SK-N-SH (cell line): ENCODE measurements at regions not wholly inside any gene's neighbourhood (a gene's known extent, or its start where the extent isn't known, plus 50 kb on each side); places are given as distances from the start of the nearest gene placed in this dataset.

Experiments
- CTCF ChIA-PET: fragments of 300-600, 350-600 bp; formaldehyde crosslinking; extraction: SDS; loops from one replicate; lab custom pipeline; 2021; lab: Yijun Ruan, JAX
- POLR2A ChIA-PET: fragments of 350-600 bp; sonication (Branson Sonifier 250); formaldehyde crosslinking; extraction: SDS; loops from one replicate; lab custom pipeline; 2020; ENCODE audit warnings: antibody characterized with exemption, inconsistent platforms; lab: Yijun Ruan, JAX
- DNase-seq: peaks from one replicate; pipeline ENCODE4 v3.0.0; 2012
- H2AFZ ChIP-seq: fragments of 200-600 bp; sonication (generic); 2 replicates; pipeline ENCODE4 v1.8.1; 2016; ENCODE audit warnings: antibody characterized with exemption, mild to moderate bottlenecking, low read depth
- H3F3A ChIP-seq: fragments of 200-600 bp; sonication (generic); replicated peaks from 2 replicates; pipeline ENCODE3; 2016; ENCODE audit warnings: antibody characterized with exemption, mild to moderate bottlenecking; ENCODE audit not compliant: insufficient read depth
- H3K27ac ChIP-seq, 2 experiments: fragments of 200-500 bp in 1 of 2; fragments of 200-600 bp in 1 of 2; sonication (Bioruptor generic) in 1 of 2; sonication (generic), shearing (Covaris generic) in 1 of 2; 2 replicates each; pipeline versions ENCODE4 v1.5.1 to v1.6.1; 2014 to 2016; ENCODE audit warnings: low read depth in 2 of 2, inconsistent platforms in 1 of 2, low read length in 1 of 2, mild to moderate bottlenecking in 1 of 2, mixed read lengths in 1 of 2
- H3K27me3 ChIP-seq: fragments of 200-600 bp; sonication (generic), shearing (Covaris generic); 2 replicates; pipeline ENCODE4 v1.6.1; 2016; ENCODE audit warnings: mixed run types; ENCODE audit not compliant: insufficient read depth
- H3K36me3 ChIP-seq, 2 experiments: fragments of 200-500 bp in 1 of 2; fragments of 200-600 bp in 1 of 2; sonication (Bioruptor generic) in 1 of 2; sonication (generic) in 1 of 2; replicated peaks in 1 of 2; 2 replicates each; pipeline versions ENCODE3 to v1.5.1; 2014 to 2016; ENCODE audit warnings: low read length in 1 of 2, mild to moderate bottlenecking in 1 of 2; ENCODE audit not compliant: insufficient read depth in 2 of 2, control insufficient read depth in 1 of 2
- H3K4me1 ChIP-seq, 2 experiments: fragments of 200-500 bp in 1 of 2; fragments of 200-600 bp in 1 of 2; sonication (Bioruptor generic) in 1 of 2; sonication (generic), shearing (Covaris generic) in 1 of 2; 2 replicates each; pipeline versions ENCODE4 v1.5.1 to v1.6.1; 2014 to 2016; ENCODE audit warnings: low read depth in 1 of 2, low read length in 1 of 2, mixed run types in 1 of 2; ENCODE audit not compliant: insufficient read depth in 2 of 2, control insufficient read depth in 1 of 2
- H3K4me2 ChIP-seq: fragments of 200-600 bp; sonication (generic), shearing (Covaris generic); 2 replicates; pipeline ENCODE4 v1.6.1; 2017; ENCODE audit warnings: mixed run types
- H3K4me3 ChIP-seq, 2 experiments: fragments of 200-500 bp in 1 of 2; fragments of 200-600 bp in 1 of 2; sonication (Bioruptor generic) in 1 of 2; sonication (generic), shearing (Covaris generic) in 1 of 2; 2 replicates each; pipeline versions ENCODE4 v1.5.1 to v1.8.1; 2014 to 2016; ENCODE audit warnings: low read depth in 2 of 2, inconsistent platforms in 1 of 2, low read length in 1 of 2, mild to moderate bottlenecking in 1 of 2, mixed read lengths in 1 of 2, moderate library complexity in 1 of 2
- H3K79me2 ChIP-seq: fragments of 200-600 bp; sonication (generic); 2 replicates; pipeline ENCODE4 v1.8.1; 2017; ENCODE audit warnings: mild to moderate bottlenecking; ENCODE audit not compliant: insufficient read depth
- H3K9ac ChIP-seq: fragments of 200-600 bp; sonication (generic); 2 replicates; pipeline ENCODE4 v1.6.1; 2017; ENCODE audit warnings: mixed run types
- H3K9me2 ChIP-seq: fragments of 200-600 bp; sonication (generic); 2 replicates; pipeline ENCODE4 v1.6.1; 2017; ENCODE audit warnings: mixed run types
- H3K9me3 ChIP-seq: fragments of 200-600 bp; sonication (generic); 2 replicates; pipeline ENCODE4 v1.6.1; 2017; ENCODE audit warnings: mixed run types, mild to moderate bottlenecking, moderate library complexity
- H4K20me1 ChIP-seq: fragments of 200-600 bp; sonication (generic); 2 replicates; pipeline ENCODE4 v1.6.1; 2017; ENCODE audit warnings: mild to moderate bottlenecking, mixed run types; ENCODE audit not compliant: insufficient read depth
- CHD2 ChIP-seq: fragments of 150-350 bp; IDR thresholded peaks from 2 replicates; pipeline ENCODE4 v1.6.1; 2018; ENCODE audit warnings: low read length; ENCODE audit not compliant: partially characterized antibody
- EP300 ChIP-seq, 2 experiments: IDR thresholded peaks; 2 replicates each; pipeline versions ENCODE4 v1.4.0 to v1.6.1; 2012; ENCODE audit warnings: borderline replicate concordance in 1 of 2, low read depth in 1 of 2, low read length in 1 of 2
- FOXJ3 ChIP-seq: sonication (generic); formaldehyde crosslinking; IDR thresholded peaks from 2 replicates; pipeline ENCODE4 v1.5.1; 2020; ENCODE audit warnings: mild to moderate bottlenecking, missing genetic modification reagents
- FOXM1 ChIP-seq: IDR thresholded peaks from 2 replicates; pipeline ENCODE4 v1.4.0; 2012; ENCODE audit warnings: low read depth, mild to moderate bottlenecking
- GABPA ChIP-seq: IDR thresholded peaks from 2 replicates; pipeline ENCODE4 v1.4.0; 2012; ENCODE audit warnings: low read depth, mild to moderate bottlenecking
- GATA2 ChIP-seq: sonication (generic); formaldehyde crosslinking; IDR thresholded peaks from 2 replicates; pipeline ENCODE4 v1.5.0; 2020; ENCODE audit warnings: mild to moderate bottlenecking, missing genetic modification reagents
- MEF2A ChIP-seq: IDR thresholded peaks from 2 replicates; pipeline ENCODE4 v1.4.0; 2012; ENCODE audit warnings: low read depth, borderline replicate concordance
- MXI1 ChIP-seq: IDR thresholded peaks from 2 replicates; pipeline ENCODE4 v1.6.1; 2012; ENCODE audit warnings: mild to moderate bottlenecking, low read depth, low read length, improper control_type of control experiment
- NFIC ChIP-seq: IDR thresholded peaks from 2 replicates; pipeline ENCODE4 v1.4.0; 2012; ENCODE audit warnings: borderline replicate concordance
- NRF1 ChIP-seq: IDR thresholded peaks from 2 replicates; pipeline ENCODE4 v1.6.1; 2012; ENCODE audit warnings: low read depth, mild to moderate bottlenecking, low read length
- PBX3 ChIP-seq: IDR thresholded peaks from 2 replicates; pipeline ENCODE4; 2012
- POLR2AphosphoS5 ChIP-seq: IDR thresholded peaks from 2 replicates; pipeline ENCODE4 v1.6.1; 2012; ENCODE audit warnings: low read depth, low read length
- RFX5 ChIP-seq: IDR thresholded peaks from 2 replicates; pipeline ENCODE4 v1.6.1; 2012; ENCODE audit warnings: mild to moderate bottlenecking, improper control_type of control experiment, low read length
- RXRA ChIP-seq: IDR thresholded peaks from 2 replicates; pipeline ENCODE4 v1.4.0; 2012; ENCODE audit warnings: low read depth, mild to moderate bottlenecking, borderline replicate concordance
- SIN3A ChIP-seq: IDR thresholded peaks from 2 replicates; pipeline ENCODE4 v1.6.1; 2012; ENCODE audit warnings: low read depth, mild to moderate bottlenecking, low read length, moderate library complexity, borderline replicate concordance
- TAF1 ChIP-seq: IDR thresholded peaks from 2 replicates; pipeline ENCODE4 v1.6.1; 2012; ENCODE audit warnings: low read depth, mild to moderate bottlenecking, low read length, moderate library complexity, borderline replicate concordance
- USF1 ChIP-seq: IDR thresholded peaks from 2 replicates; pipeline ENCODE4 v1.4.0; 2012; ENCODE audit warnings: low read depth, borderline replicate concordance
- USF2 ChIP-seq: fragments of 150-350 bp; IDR thresholded peaks from 2 replicates; pipeline ENCODE4 v1.6.1; 2017; ENCODE audit warnings: antibody characterized with exemption, low read length, low read depth, borderline replicate concordance
- ZBTB33 ChIP-seq: IDR thresholded peaks from 2 replicates; pipeline ENCODE4 v1.4.0; 2012; ENCODE audit warnings: low read depth, borderline replicate concordance
- WGBS: methylation state at CpG from one replicate; pipeline ENCODE4 v1.1.6; 2017; ENCODE audit warnings: low lambda C conversion rate; 5-methylcytosine and 5-hydroxymethylcytosine counted together
- TF ChIP-seq, protein P1 (sequence below): fragments of 200-600 bp; sonication (generic); IDR thresholded peaks from 2 replicates; pipeline ENCODE4 v1.6.1; 2017; ENCODE audit warnings: antibody characterized with exemption, mild to moderate bottlenecking, moderate library complexity
- TF ChIP-seq, protein P2 (sequence below): IDR thresholded peaks from 2 replicates; pipeline ENCODE4 v1.4.0; 2012; ENCODE audit warnings: low read depth

DNA sequence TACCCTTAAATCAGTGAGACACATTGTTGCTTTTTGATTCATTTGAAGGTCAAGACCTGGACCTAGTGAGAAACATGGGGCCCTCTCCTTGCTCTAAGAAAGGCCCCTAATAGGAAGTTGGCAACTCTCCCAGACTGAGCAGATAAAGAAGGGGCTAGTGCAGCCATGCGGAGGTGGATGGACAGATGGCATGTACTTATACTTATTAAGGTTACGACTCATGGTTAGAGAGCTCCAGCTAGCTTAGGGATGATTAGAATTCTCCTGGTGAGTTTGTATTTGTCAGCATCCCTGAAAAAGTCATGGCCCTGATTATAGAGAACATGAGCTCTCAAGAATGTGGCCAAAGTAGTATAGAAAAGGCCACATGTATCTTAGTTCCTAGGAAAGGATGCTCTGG is 112.1 kb upstream of the BDNF start (continued):
- TF ChIP-seq, protein P1, sequence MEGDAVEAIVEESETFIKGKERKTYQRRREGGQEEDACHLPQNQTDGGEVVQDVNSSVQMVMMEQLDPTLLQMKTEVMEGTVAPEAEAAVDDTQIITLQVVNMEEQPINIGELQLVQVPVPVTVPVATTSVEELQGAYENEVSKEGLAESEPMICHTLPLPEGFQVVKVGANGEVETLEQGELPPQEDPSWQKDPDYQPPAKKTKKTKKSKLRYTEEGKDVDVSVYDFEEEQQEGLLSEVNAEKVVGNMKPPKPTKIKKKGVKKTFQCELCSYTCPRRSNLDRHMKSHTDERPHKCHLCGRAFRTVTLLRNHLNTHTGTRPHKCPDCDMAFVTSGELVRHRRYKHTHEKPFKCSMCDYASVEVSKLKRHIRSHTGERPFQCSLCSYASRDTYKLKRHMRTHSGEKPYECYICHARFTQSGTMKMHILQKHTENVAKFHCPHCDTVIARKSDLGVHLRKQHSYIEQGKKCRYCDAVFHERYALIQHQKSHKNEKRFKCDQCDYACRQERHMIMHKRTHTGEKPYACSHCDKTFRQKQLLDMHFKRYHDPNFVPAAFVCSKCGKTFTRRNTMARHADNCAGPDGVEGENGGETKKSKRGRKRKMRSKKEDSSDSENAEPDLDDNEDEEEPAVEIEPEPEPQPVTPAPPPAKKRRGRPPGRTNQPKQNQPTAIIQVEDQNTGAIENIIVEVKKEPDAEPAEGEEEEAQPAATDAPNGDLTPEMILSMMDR = no peak
- TF ChIP-seq PBX3 (no peak), RXRA (no peak), POLR2AphosphoS5 (no peak), FOXM1 (no peak)

DNA sequence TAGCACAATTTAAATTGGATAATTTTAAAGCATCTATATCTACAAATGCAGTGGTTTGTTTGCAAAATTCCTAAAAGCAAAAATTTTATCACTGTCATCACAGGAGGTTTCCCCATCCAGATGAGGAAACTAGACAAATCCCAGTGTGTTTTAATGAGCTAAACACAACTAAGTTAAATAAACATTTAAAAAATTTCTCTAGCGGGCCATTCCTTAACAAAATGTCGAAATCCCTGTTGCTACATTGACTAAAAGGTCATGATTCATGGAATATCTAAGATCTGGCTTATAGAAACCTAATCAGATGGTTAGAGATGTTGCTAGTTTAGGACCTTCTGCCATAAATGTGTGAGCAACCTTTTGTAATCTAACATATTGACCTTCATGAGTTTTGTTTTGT is 107.3 kb upstream of the BDNF start:
- POLR2A ChIA-PET = no interaction called here
- TF ChIP-seq USF2 = no peak
- TF ChIP-seq FOXJ3 = no peak
- TF ChIP-seq TAF1 = no peak
- no peak for TF ChIP-seq NRF1
- TF ChIP-seq RFX5 = no peak
- TF ChIP-seq NFIC = no peak
- TF ChIP-seq, protein P2, sequence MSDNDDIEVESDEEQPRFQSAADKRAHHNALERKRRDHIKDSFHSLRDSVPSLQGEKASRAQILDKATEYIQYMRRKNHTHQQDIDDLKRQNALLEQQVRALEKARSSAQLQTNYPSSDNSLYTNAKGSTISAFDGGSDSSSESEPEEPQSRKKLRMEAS = no peak
- no peak for TF ChIP-seq USF1
- no peak for TF ChIP-seq FOXM1
- no peak for TF ChIP-seq CHD2
- no peak for TF ChIP-seq GATA2
- TF ChIP-seq GABPA = no peak
- TF ChIP-seq MEF2A = no peak
- no peak for TF ChIP-seq EP300 (IDR thresholded peaks at IDR 0.05; ENCODE audit: borderline replicate concordance in 1 of 2, low read depth in 1 of 2, low read length in 1 of 2)
- TF ChIP-seq ZBTB33 = no peak
- TF ChIP-seq MXI1 = no peak
- no peak for TF ChIP-seq SIN3A
- TF ChIP-seq POLR2AphosphoS5 = no peak

More for the DNA sequence above, 107.3 kb upstream of the BDNF start:
- Histone ChIP-seq H3K4me1 (no peaks in the 10 kb centered on the region), H3F3A (no peaks in the 10 kb centered on the region), H3K9me2 (no peaks in the 10 kb centered on the region), H3K4me2 (no peak overlapping the region), H3K9me3 (no peaks in the 10 kb centered on the region), H3K4me3 (no peak overlapping the region), H3K27me3 (no peaks in the 10 kb centered on the region), H3K9ac (no peak overlapping the region), H2AFZ (no peak overlapping the region), H3K36me3 (no peaks in the 10 kb centered on the region), H4K20me1 (no peaks in the 10 kb centered on the region), H3K79me2 (no peaks in the 10 kb centered on the region), H3K27ac (no peak overlapping the region)
- WGBS = 21% methylated on average over 2 of the region's 2 CpGs
- DNase-seq = no peak
- CTCF ChIA-PET = no interaction called here
